H7 (cell line): ENCODE measurements at regions not wholly inside any gene's neighbourhood (a gene's known extent, or its start where the extent isn't known, plus 50 kb on each side); places are given as distances from the start of the nearest gene placed in this dataset.
"Not testable (repeated sequence)": the region's sequence is repeated elsewhere in the genome, so short reads cannot be mapped to it uniquely, and the experiment has no call there.

Source experiments
- DNase-seq: peaks from one replicate; pipeline ENCODE4 v3.0.0; 2012
- H3K27me3 ChIP-seq: 2 replicates; pipeline ENCODE4 v1.6.0; 2011; ENCODE audit warnings: mild to moderate bottlenecking, low read length; ENCODE audit not compliant: control insufficient read depth, insufficient read depth
- H3K36me3 ChIP-seq: replicated peaks from 2 replicates; pipeline ENCODE4 v1.5.1; 2011; ENCODE audit warnings: low read length; ENCODE audit not compliant: control insufficient read depth, insufficient read depth
- H3K4me3 ChIP-seq: 2 replicates; pipeline ENCODE4 v1.5.1; 2011; ENCODE audit warnings: low read depth, mild to moderate bottlenecking, control low read depth, low read length, moderate library complexity; ENCODE audit not compliant: insufficient read depth

DNA sequence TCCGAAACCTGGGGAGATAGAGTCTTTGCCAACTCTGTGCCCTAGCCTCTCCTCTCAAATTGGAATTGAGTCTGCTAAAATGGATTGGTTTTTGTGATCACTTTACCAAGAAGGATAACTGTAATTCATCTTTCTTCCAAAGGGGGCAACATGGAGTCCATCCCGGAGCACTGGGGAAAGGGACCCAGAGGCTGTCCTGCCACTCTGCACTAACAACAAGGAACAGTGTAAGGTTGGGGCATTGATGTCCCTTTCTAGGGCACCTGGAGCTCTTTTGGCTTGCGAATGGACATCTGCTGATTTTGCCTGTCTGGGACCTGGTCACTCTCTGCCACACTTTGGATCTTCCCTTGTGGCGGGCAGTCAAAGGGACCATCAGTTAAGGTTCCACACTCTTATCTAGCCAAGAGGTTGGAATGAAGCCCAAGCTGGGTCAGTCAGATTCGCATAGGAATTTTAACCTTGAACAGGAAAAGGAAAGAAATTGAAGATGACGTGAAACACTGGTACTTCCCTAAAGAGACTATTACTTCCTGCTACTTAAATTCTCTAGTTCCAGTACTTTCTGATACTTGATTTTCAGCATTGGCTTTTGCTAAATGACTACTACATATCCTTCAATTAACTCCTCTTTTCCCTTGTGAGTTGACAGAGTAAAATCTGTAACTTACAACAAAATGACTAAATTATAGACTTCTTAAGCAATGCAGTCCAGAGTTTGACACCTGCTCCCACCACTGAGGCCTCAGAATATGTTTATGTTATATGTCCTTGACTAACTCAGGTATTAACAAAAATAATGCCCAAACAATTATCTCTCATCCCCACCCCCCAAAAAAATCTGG is 64.7 kb upstream of the KLF7 start:
- Histone ChIP-seq H3K27me3 (no peaks in the 10 kb centered on the region), H3K4me3 (no peak overlapping the region), H3K36me3 (no peaks in the 10 kb centered on the region)
- peak; percentile 58 for DNase-seq

DNA sequence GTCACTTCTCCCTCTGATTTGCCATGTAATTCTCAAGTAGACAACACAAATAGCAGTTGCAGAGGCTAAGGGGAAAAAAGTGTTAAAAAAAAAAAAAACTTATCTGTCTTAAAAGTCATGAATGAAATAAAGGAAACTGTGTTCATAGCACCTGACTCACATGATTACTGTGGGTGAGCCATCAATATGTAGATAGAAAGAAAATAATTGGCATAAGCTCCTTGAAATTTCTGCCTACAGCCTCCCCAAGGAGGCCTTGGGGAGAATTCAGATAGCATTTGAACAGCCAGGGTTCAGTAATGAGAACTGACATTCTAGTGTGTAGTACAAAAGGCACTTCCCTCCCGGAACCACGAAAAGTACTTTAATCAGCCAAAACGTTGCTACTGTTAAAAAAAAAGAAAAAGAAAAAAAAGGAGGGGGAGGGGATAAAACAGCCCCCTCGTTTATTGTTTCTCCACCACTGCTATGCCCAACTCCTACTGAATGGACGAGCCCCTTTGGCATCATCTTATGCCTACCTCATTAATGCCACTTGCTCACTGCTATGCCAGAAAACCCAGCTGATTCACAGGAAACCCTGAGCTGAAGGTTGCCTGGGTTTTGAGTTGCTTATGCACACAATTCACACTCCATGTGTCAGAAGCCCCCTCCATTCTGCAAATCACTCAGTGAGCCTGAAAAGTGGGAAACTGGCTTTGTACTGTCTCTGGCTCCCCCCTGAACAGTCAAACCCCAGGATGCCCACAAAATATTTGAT is 65.5 kb upstream of the KLF7 start:
- DNase-seq: no peak
- Histone ChIP-seq H3K27me3 (no peaks in the 10 kb centered on the region), H3K4me3 (no peak overlapping the region), H3K36me3 (no peaks in the 10 kb centered on the region)

DNA sequence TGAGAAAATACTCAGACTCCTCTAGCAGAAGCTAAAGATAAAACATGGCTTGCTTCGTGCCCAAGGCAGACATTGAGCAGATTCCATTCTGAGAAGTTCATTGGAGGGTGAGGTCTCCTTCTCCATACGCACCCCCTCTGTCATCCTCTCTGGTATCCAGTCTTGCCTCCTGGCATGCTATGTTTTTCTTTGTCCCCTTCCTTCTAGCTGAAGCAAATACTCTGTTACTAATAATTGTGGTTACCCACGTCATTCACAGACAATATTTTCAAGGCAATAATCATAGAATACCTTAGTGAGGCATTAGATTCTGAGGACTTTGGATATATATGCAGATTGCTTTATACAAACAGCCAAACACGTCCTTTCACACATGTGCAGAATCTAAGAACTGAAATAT is 66.2 kb upstream of the KLF7 start:
- no peak for DNase-seq
- no peak overlapping the region for H3K4me3 ChIP-seq
- no peaks in the 10 kb centered on the region for H3K36me3 ChIP-seq
- H3K27me3 ChIP-seq: no peaks in the 10 kb centered on the region

DNA sequence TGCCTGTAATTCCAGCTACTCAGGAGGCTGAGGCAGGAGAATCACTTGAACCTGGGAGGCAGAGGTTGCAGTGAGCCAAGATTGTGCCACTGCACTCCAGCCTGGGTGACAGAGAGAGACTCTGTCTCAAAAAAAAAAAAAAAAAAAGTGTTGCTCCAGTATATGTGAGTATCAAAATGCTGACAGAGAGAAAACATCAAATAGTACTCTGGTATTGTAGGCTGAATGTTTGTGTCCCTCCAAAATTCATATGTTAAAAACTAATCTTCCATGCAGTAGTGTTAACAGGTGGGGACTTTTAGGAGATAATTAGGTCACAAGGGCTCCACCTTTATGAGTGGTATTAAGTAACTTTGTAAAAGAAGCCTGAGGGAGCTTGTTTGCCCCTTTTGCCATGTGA is 67.4 kb upstream of the KLF7 start:
- H3K36me3 ChIP-seq, H3K4me3 ChIP-seq, H3K27me3 ChIP-seq, DNase-seq: not testable (repeated sequence)

DNA sequence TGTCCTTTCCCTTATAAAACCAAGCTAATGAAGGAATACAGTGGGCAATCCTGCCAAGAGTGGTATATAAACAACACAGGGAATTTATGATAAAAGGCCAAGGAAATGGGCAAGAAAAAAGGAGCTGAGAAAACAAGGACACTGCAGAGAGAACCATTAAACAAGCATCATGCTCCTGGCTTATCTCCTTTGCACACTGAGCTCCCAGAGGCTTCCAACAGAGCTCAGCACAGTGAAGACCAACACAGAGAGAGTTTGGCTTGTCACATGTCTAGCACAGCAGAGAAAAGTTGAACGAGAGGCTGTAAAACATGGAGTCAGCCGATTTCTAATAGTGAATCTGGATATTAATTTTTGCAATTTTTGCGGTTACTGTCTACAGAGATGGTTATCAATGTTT is 68.0 kb upstream of the KLF7 start:
- H3K4me3 ChIP-seq: no peak overlapping the region
- no peaks in the 10 kb centered on the region for H3K36me3 ChIP-seq
- DNase-seq: no peak
- H3K27me3 ChIP-seq: no peaks in the 10 kb centered on the region

DNA sequence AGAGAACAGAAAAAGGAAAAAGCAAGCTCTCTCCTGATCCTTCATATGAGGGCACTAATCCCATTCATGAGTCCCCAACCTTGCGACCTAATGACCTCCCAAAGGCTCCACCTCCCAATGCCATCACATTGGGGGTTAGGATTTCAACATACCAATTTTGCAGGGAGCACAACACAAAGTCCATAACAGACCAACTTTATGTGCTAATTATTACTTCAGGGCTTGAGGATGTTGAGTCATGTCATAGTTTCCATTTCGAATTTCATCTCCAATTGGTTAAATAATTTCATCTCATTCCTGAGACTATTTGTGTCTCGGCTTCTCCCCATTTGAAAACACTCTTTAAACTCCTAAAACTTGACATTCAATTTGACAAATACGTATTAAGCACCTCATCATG is 69.9 kb upstream of the KLF7 start:
- Histone ChIP-seq H3K36me3 (no peaks in the 10 kb centered on the region), H3K4me3 (no peak overlapping the region), H3K27me3 (no peaks in the 10 kb centered on the region)
- DNase-seq: no peak

DNA sequence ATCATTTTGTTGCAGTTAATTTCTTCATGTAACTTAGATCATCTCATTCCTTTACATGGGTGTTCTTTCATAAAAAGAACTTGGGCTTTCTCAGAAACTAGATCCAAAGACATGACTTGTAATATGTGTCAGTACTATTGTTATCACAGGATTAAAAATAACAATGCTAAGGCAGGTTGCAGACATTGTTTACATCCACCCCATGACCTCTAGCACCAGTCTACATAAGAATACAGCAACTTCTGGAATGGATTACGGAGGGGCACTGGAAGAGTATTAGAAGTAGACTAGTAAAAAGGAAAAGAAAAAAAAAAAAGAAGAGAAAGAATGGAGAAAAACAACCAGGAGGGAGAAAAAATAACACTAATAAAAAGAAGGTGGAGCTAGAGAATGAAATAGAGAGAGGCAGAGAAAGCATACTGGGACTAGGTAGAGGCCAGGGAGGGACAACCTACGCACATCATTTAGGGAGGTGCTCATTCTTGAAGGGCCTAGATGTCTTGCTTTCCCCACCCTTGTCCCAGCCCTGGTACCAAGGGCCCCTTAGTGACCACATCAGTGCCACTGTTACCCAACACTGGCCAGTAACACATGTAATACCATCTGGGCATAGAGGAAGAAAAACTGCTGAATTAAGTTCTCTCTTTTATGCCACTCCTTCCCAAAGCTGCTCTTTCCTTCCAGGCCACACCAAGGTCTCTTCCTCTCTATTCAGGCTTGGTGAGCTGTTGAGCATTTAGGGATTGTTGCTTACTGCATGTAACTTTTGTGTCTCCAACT is 70.6 kb upstream of the KLF7 start:
- no peak overlapping the region for H3K4me3 ChIP-seq
- DNase-seq: no peak
- H3K36me3 ChIP-seq: no peaks in the 10 kb centered on the region

DNA sequence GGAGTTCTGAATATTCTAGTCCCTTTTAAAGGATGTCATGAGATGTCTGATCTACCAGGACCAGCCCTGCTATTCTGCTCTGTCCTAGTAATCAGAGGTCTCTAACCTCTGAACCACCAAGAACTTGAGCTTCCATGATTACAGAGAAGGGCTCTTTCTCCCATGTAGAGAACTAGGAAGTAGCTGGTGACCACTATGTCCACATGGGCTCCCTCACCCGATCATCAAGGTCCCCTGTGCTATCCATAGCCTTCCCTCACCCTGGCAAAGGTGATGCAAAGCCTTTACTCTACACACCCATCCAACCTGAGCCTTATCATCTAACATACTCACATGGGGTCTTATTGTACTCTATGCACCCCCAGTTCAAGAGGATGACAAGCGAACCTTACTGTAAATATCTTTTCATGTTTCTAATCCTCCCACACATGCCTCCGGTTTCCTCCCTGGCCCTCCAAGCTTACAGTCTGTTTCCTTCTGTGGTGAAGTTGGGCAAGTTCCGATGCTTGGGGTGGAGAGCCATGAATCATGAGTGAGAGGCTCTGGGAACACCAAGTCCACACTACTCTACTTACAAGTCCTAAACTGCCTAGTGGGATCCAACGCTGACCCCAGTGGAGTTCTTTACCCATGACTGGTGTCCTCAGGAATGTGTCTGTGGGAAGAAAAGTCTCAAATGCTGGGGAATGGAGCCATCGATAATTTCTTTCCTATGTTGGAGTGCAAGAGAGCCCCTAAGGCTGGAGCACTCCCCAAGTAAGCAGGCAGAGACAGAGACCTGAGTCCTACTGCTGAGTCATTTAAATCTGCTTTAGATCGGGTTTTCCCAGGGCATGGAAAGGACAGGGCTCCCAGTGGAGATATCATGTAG is 73.3 kb upstream of the KLF7 start:
- no peak for DNase-seq
- Histone ChIP-seq H3K4me3 (no peak overlapping the region), H3K36me3 (no peaks in the 10 kb centered on the region), H3K27me3 (no peaks in the 10 kb centered on the region)

More for the DNA sequence above, 70.6 kb upstream of the KLF7 start:
- H3K27me3 ChIP-seq: no peaks in the 10 kb centered on the region

DNA sequence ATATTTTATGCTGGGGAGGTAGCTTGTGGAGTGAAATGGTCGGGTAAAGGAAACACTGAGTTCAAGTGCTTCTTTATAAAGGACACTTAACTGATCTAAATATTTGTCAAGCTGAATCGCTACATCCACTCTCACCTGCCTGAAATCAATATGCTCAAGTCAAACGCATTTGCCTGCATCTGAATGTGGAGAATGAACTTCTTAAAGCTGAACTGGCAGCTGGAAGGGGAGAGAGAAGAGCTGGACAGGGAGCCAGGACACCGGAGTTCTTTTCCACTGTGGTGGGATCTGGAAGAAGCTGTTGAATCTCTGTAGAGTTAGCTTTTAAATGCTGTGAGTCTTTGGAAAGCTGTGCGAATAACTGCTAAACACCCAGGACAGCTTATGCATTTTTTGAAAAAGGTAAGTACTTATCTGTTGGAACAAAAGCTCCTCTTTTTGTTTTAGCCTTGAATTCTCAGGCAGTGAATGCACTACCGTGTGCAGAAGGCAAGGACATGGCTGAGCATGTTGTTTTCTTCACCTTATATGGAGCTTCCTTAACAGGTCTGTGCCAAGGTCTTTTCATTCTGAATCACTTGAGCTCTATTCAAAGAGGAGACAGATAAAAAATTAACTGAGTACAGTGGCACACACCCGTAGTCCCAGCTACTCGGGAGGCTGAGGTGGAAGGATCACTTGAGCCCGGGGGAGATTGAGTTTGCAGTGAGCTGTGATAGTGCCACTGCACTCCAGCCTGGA is 74.2 kb upstream of the KLF7 start:
- Histone ChIP-seq H3K27me3 (no peaks in the 10 kb centered on the region), H3K36me3 (no peaks in the 10 kb centered on the region), H3K4me3 (no peak overlapping the region)
- DNase-seq: no peak

DNA sequence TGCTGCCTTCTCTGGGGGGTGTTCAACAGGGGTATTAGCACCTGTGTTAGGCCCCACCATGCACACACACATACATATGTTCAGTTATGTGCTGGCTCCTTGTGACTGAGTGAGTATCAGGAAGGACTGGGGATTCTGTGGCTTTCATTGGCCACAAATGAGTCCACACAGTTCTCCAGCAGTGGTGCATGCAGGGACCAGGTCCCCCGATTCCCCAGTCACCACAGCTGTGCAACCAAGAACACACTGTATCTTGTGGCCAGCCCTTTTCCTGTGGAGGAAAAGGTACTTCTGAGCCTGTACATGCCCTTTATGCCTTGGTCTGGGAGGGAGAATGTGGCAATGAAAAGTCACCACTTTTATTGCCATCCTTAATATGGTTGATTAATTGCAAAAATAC is 74.9 kb upstream of the KLF7 start:
- no peak overlapping the region for H3K4me3 ChIP-seq

DNA sequence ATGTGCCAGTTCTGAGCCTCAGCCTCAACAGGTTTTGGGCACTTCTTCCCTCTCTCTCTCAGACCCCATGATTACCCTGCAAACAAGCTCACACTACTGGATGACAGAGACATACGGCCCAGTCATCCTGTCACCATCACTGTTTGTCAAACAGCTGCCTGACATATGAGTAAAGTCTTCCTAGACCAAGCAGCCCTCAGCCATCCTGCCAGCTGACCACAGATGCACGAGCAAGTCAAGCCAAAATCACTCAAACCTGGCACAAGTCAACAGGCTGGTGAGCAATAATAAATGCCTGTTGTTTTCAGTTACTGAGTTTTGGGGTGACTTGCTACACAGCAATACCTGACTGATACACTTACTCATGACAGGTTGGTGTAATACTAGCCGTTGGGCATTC is 75.5 kb upstream of the KLF7 start:
- Histone ChIP-seq H3K27me3 (no peaks in the 10 kb centered on the region), H3K4me3 (no peak overlapping the region), H3K36me3 (no peaks in the 10 kb centered on the region)
- DNase-seq: no peak

More for the DNA sequence above, 74.9 kb upstream of the KLF7 start:
- no peaks in the 10 kb centered on the region for H3K27me3 ChIP-seq
- no peaks in the 10 kb centered on the region for H3K36me3 ChIP-seq
- DNase-seq: no peak

DNA sequence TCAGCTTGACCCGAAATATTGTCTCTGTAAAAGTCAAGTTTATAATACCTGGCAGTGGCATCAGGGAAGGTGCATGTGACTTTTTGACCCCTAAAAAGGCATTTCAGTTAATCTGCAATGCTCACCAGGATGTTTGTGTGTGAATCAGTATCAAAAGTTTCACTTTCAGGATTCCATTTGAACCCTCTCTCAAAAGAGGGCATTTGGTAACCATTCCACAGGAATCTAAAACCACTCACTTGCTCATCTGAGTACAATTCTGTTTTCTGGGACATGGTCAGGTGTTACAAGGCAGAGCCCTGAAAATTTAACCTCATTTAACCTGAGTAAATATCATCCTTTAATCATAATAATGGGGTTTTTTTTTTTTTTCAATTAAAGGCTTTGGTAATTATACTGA is 77.9 kb upstream of the KLF7 start:
- H3K27me3 ChIP-seq: no peaks in the 10 kb centered on the region
- no peaks in the 10 kb centered on the region for H3K36me3 ChIP-seq
- H3K4me3 ChIP-seq: no peak overlapping the region
- DNase-seq: no peak

DNA sequence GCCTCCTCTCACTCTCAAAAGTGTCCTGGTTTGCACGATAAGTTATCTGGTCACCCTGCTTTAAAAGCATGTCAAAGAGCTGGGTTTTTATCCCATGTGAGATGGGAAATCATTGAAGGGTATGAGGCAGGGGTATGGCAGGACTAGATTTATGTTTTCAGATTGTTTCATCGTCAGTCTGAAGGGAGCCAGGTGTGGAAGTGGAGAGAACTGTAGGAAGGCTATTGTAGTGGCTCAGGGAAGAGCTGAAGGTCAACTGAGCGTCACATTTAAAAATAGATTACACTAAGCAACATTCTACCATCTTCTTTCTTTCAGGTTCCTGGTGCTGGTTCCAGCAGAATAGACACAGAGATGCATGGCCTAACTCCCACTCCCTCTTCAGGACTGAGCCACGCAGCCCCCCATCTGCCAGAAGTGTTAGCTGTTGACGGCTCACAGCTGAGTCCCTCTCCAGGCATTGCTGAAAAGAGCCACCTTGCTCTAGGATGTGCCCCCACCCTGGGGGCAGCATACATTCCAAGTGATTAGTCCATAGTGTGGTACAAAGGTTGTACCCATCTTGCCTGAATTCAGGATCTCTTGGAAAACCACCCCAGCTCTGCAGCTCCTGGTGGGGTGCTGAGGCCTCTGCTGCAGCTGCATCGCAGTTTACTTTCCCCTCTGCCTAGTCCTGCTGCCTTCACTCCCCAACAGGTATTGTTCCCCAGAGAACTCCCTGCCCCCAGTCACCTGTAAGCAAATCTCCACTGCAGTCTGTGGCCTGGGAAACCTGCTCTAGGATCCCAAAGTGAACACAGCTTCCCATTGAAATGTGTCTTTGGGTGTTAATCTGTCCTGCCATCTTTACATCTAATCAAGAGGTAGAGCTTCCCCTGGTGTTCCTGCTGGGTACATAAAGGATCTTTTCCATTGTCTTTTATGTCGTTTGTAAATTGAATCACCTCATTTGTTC is 79.5 kb upstream of the KLF7 start:
- H3K36me3 ChIP-seq: no peaks in the 10 kb centered on the region
- H3K4me3 ChIP-seq: no peak overlapping the region
- no peak for DNase-seq
- no peaks in the 10 kb centered on the region for H3K27me3 ChIP-seq
